ENCODE measurements at regions not wholly inside any gene's neighbourhood (a gene's known extent, or its start where the extent isn't known, plus 50 kb on each side); places are given as distances from the start of the nearest gene placed in this dataset.

DNA sequence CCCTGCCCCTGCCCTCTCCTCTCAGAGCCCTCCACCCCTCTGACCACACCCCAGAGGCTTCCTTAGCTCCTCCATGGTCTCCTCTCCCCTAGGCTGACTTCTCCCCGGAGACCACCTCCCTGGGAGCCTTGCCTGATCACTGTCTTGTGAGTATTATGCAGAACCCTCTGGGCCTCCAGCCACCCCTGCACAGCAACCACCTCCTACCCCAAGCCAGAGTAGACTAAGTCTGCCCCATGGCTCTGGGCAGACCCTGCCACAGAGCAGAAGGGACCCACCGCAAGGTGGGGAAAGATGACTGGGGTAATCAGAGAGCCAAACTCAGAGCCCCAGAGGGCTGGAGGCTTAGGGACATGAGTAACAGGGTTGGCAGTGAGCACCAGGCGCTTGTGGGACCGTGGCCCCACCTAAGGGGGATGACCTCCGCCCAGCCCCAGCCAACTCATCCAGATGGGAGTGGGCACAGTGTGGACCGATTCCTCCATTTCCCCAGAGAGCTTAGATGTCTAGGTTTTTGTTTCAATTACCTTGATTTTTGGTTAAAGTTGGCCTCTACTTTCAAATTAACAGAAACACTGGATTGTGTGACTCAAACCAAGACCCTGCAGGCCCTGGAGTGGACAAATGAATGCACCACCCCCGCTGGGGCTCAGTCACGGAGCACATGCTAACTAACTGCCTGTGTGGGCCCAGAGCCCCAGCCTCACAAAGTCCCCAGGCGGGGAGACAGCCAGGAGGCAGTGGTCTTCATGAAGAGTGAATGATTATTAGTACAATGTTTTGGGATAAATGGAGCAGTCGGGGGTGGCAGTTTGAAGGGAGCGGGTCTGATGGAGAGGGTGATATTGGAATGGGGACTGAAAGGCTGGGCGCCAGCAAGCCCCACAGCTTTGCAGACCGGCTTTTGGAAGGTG, 119.4 kb upstream of the PRR20G start:
- Histone ChIP-seq H2BK20ac (ENCODE audit: low read depth, low read length, poor library complexity, severe bottlenecking) (no peak overlapping the region), H3T11ph (ENCODE audit: low read length) (no peak overlapping the region)
- peaks cover 36 to 46% of the 10 kb centered on the region in 2 experiments for H3K4me1 Mint-ChIP-seq

More for the DNA sequence above, 119.4 kb upstream of the PRR20G start:
- Histone ChIP-seq H3K4me2 (ENCODE audit: insufficient read depth, insufficient read length, low read length) (no peak overlapping the region), H3K9ac (ENCODE audit: extremely low read depth, insufficient read length, low read length) (no peak overlapping the region), H3K4ac (ENCODE audit: low read depth, low read length) (no peak overlapping the region), H4K5ac (ENCODE audit: insufficient read length, low read depth, low read length) (no peak overlapping the region), H3K18ac (ENCODE audit: insufficient read length, low read depth, low read length) (no peak overlapping the region), H3K79me1 (ENCODE audit: insufficient read depth, low read depth, low read length, poor library complexity, severe bottlenecking) (no peaks in the 10 kb centered on the region), H2AK5ac (ENCODE audit: insufficient read length, low read length) (no peak overlapping the region), H2BK12ac (ENCODE audit: insufficient read length, low read depth, low read length) (no peak overlapping the region), H3K27ac (ENCODE audit: insufficient read length, low read depth, low read length) (no peak overlapping the region), H3K4me1 (ENCODE audit: insufficient read depth, low read length) (no peaks in the 10 kb centered on the region), H3K23me2 (ENCODE audit: insufficient read length, low read depth, low read length, poor library complexity, severe bottlenecking) (no peaks in the 10 kb centered on the region), H3K56ac (ENCODE audit: insufficient read length, low read depth, low read length) (no peak overlapping the region), H3K9me3 (ENCODE audit: control insufficient read depth, low read depth, low read length) (no peaks in the 10 kb centered on the region), H3K27me3 (ENCODE audit: insufficient read depth, low read length) (no peaks in the 10 kb centered on the region), H2BK120ac (ENCODE audit: low read depth, low read length, poor library complexity, severe bottlenecking) (no peak overlapping the region), H2BK15ac (ENCODE audit: low read depth, low read length) (no peak overlapping the region), H2BK5ac (ENCODE audit: insufficient read length, low read length) (no peak overlapping the region), H3K79me2 (ENCODE audit: insufficient read depth, low read length) (no peaks in the 10 kb centered on the region), H4K91ac (ENCODE audit: insufficient read length, low read depth, low read length) (no peak overlapping the region), H3K23ac (ENCODE audit: insufficient read length, low read depth, low read length) (no peak overlapping the region), H4K8ac (replicated peaks; ENCODE audit: insufficient read length, low read depth, low read length) (no peak overlapping the region), H2AFZ (ENCODE audit: low read length) (no peak overlapping the region), H4K20me1 (ENCODE audit: control insufficient read depth, insufficient read depth, insufficient read length) (no peaks in the 10 kb centered on the region), H3K14ac (ENCODE audit: insufficient read depth, low read length) (no peak overlapping the region; the same call in 1 of the 2 replicates)
- H3K9me3 Mint-ChIP-seq = no peaks in the 10 kb centered on the region
- H3K27ac Mint-ChIP-seq = peak overlapping the region; percentile 46 to 89 (median 77); a peak in 6 of 7 replicates
- no peak overlapping the region for H3K4me3 Mint-ChIP-seq
- WGBS (ENCODE audit: extremely low coverage, insufficient read length, low lambda C conversion rate) = no CpG with 5 or more reads among the region's 13 CpGs
- H3K36me3 Mint-ChIP-seq (ENCODE audit: insufficient read depth in 1 of 3, low read depth in 3 of 3) = no peaks in the 10 kb centered on the region
- H3K27me3 Mint-ChIP-seq (ENCODE audit: low read depth) = peaks cover 24% of the 10 kb centered on the region
- DNase-seq = peak; percentile 21
- TF ChIP-seq, protein P1, sequence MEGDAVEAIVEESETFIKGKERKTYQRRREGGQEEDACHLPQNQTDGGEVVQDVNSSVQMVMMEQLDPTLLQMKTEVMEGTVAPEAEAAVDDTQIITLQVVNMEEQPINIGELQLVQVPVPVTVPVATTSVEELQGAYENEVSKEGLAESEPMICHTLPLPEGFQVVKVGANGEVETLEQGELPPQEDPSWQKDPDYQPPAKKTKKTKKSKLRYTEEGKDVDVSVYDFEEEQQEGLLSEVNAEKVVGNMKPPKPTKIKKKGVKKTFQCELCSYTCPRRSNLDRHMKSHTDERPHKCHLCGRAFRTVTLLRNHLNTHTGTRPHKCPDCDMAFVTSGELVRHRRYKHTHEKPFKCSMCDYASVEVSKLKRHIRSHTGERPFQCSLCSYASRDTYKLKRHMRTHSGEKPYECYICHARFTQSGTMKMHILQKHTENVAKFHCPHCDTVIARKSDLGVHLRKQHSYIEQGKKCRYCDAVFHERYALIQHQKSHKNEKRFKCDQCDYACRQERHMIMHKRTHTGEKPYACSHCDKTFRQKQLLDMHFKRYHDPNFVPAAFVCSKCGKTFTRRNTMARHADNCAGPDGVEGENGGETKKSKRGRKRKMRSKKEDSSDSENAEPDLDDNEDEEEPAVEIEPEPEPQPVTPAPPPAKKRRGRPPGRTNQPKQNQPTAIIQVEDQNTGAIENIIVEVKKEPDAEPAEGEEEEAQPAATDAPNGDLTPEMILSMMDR (conservative IDR thresholded peaks at IDR 0.05) = no peak
